Activated effector memory CD4-positive, alpha-beta T cell treated with anti-CD3 and anti-CD28 coated beads, Interleukin-2, amount 50 U/mL, for 16 hours (primary cell): ENCODE measurements at regions not wholly inside any gene's neighbourhood (a gene's known extent, or its start where the extent isn't known, plus 50 kb on each side); places are given as distances from the start of the nearest gene placed in this dataset.

Experiments
- DNase-seq: peaks from one replicate; pipeline ENCODE4 v3.0.0-alpha.2; 2020

- no peak for DNase-seq
Observed at GRCh38 chr6:24076011-24076410, 50.0 kb upstream of the NRSN1 start.
